DND-41 (cell line): ENCODE measurements at regions not wholly inside any gene's neighbourhood (a gene's known extent, or its start where the extent isn't known, plus 50 kb on each side); places are given as distances from the start of the nearest gene placed in this dataset.

Source experiments
- EZH2 ChIP-seq: IDR thresholded peaks from 3 replicates; pipeline ENCODE4 v1.6.1; 2012; ENCODE audit warnings: borderline replicate concordance, low read depth, mild to moderate bottlenecking, moderate library complexity, low read length, inconsistent platforms; ENCODE audit not compliant: severe bottlenecking
- TF ChIP-seq, protein P1 (sequence below): IDR thresholded peaks from 2 replicates; pipeline ENCODE4 v1.5.1; 2012; ENCODE audit warnings: borderline replicate concordance, low read length, moderate library complexity, mild to moderate bottlenecking; ENCODE audit not compliant: poor library complexity, severe bottlenecking; ENCODE audit errors: extremely low read depth

- TF ChIP-seq, protein P1, sequence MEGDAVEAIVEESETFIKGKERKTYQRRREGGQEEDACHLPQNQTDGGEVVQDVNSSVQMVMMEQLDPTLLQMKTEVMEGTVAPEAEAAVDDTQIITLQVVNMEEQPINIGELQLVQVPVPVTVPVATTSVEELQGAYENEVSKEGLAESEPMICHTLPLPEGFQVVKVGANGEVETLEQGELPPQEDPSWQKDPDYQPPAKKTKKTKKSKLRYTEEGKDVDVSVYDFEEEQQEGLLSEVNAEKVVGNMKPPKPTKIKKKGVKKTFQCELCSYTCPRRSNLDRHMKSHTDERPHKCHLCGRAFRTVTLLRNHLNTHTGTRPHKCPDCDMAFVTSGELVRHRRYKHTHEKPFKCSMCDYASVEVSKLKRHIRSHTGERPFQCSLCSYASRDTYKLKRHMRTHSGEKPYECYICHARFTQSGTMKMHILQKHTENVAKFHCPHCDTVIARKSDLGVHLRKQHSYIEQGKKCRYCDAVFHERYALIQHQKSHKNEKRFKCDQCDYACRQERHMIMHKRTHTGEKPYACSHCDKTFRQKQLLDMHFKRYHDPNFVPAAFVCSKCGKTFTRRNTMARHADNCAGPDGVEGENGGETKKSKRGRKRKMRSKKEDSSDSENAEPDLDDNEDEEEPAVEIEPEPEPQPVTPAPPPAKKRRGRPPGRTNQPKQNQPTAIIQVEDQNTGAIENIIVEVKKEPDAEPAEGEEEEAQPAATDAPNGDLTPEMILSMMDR = no peak
- TF ChIP-seq EZH2 = no peak
Observed at GRCh38 chr16:22685459-22685830, 128.5 kb upstream of the HS3ST2 start.
